DMS153 (cell line): ENCODE measurements at regions not wholly inside any gene's neighbourhood (a gene's known extent, or its start where the extent isn't known, plus 50 kb on each side); places are given as distances from the start of the nearest gene placed in this dataset.

Experiments used
- DNase-seq: peaks from one replicate; lab custom pipeline; 2025; lab: John Stamatoyannopoulos, UW

GRCh38 chrX:110852180-110852579 is 56.6 kb upstream of the CHRDL1 start:
- no peak for DNase-seq

- no peak for DNase-seq
These were observed 56.2 kb upstream of the CHRDL1 start for GRCh38 chrX:110851780-110852179.

DNA sequence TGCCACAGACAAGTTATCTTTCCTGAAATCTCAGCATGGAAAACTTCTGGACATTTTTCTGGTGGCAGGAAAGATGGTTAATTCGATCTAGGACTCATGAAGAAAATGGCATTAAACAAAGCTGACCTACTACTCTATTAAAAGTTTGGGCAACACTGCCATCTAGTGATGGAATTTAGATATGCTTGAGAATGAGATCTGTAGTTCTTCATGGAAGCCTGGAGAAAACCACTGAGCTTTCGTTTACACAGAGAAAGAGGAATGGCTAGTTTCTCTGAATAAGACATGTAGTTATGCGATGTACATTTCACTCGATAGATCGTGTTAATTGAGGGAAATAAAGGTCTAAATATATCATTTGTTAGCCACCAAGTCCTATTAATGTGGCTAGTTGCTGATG is 51.7 kb upstream of the CHRDL1 start:
- peak; percentile 1 for DNase-seq

- DNase-seq = no peak
These were observed 50.5 kb upstream of the CHRDL1 start for GRCh38 chrX:110846071-110846470.
